ENCODE measurements at regions not wholly inside any gene's neighbourhood (a gene's known extent, or its start where the extent isn't known, plus 50 kb on each side); places are given as distances from the start of the nearest gene placed in this dataset.
"Not testable (repeated sequence)": the region's sequence is repeated elsewhere in the genome, so short reads cannot be mapped to it uniquely, and the experiment has no call there.

- intact Hi-C loops (cut with micrococcal nuclease; ENCODE audit: unreplicated experiment), result loop anchor here (5.0 to 10.0 kb wide), 3 partner anchors 236 to 814 kb away; no protein-coding TSS in a partner anchor
- TF ChIP-seq CTCF (IDR thresholded peaks at IDR 0.05; ENCODE audit: unreplicated experiment), result no peak
- no peak for DNase-seq
- CTCF ChIA-PET, result no interaction called here
- H3K36me3 Mint-ChIP-seq (ENCODE audit: insufficient read depth, unreplicated experiment), result peaks cover 11% of the 10 kb centered on the region
- no peak overlapping the region for H3K27ac Mint-ChIP-seq (ENCODE audit: unreplicated experiment)
- BruUV-seq (replicated peaks), result no TSS peak
- no peak overlapping the region for H3K4me3 Mint-ChIP-seq (ENCODE audit: low read depth, unreplicated experiment)
- peaks cover 16% of the 10 kb centered on the region for H3K4me1 Mint-ChIP-seq (ENCODE audit: low read depth, unreplicated experiment)
- no peaks in the 10 kb centered on the region for H3K9me3 Mint-ChIP-seq (ENCODE audit: low read depth, unreplicated experiment)
- H3K27me3 Mint-ChIP-seq (ENCODE audit: unreplicated experiment), result no peaks in the 10 kb centered on the region
Observed at GRCh38 chr3:110349295-110349694, 722.3 kb upstream of the NECTIN3 start.

GRCh38 chr3:110352841-110353604, 718.6 kb upstream of the NECTIN3 start:
- Mint-ChIP-seq H3K27ac (ENCODE audit: unreplicated experiment) (no peak overlapping the region), H3K9me3 (ENCODE audit: low read depth, unreplicated experiment) (peaks cover 3% of the 10 kb centered on the region), H3K36me3 (ENCODE audit: insufficient read depth, unreplicated experiment) (no peaks in the 10 kb centered on the region), H3K4me1 (ENCODE audit: low read depth, unreplicated experiment) (no peaks in the 10 kb centered on the region), H3K4me3 (ENCODE audit: low read depth, unreplicated experiment) (no peak overlapping the region), H3K27me3 (ENCODE audit: unreplicated experiment) (no peaks in the 10 kb centered on the region)
- no TSS peak for BruUV-seq (replicated peaks)
- no peak for DNase-seq
- intact Hi-C loops (cut with micrococcal nuclease; ENCODE audit: unreplicated experiment), result no loop called here
- CTCF ChIA-PET, result no interaction called here
- TF ChIP-seq CTCF (IDR thresholded peaks at IDR 0.05; ENCODE audit: unreplicated experiment), result no peak

GRCh38 chr3:110362751-110363150, 708.9 kb upstream of the NECTIN3 start:
- H3K36me3 Mint-ChIP-seq (ENCODE audit: insufficient read depth, unreplicated experiment), result no peaks in the 10 kb centered on the region
- no peaks in the 10 kb centered on the region for H3K4me1 Mint-ChIP-seq (ENCODE audit: low read depth, unreplicated experiment)
- BruUV-seq (replicated peaks), result no TSS peak
- intact Hi-C loops (cut with micrococcal nuclease; ENCODE audit: unreplicated experiment), result no loop called here
- no peak for DNase-seq
- no peak for TF ChIP-seq CTCF (IDR thresholded peaks at IDR 0.05; ENCODE audit: unreplicated experiment)
- H3K27ac Mint-ChIP-seq (ENCODE audit: unreplicated experiment), result no peak overlapping the region
- H3K27me3 Mint-ChIP-seq (ENCODE audit: unreplicated experiment), result no peaks in the 10 kb centered on the region
- no peak overlapping the region for H3K4me3 Mint-ChIP-seq (ENCODE audit: low read depth, unreplicated experiment)
- CTCF ChIA-PET, result no interaction called here
- H3K9me3 Mint-ChIP-seq (ENCODE audit: low read depth, unreplicated experiment), result peaks cover 8% of the 10 kb centered on the region

- H3K9me3 Mint-ChIP-seq (ENCODE audit: low read depth, unreplicated experiment); H3K27ac Mint-ChIP-seq (ENCODE audit: unreplicated experiment); H3K4me3 Mint-ChIP-seq (ENCODE audit: low read depth, unreplicated experiment); DNase-seq; H3K36me3 Mint-ChIP-seq (ENCODE audit: insufficient read depth, unreplicated experiment); CTCF ChIA-PET; H3K4me1 Mint-ChIP-seq (ENCODE audit: low read depth, unreplicated experiment); H3K27me3 Mint-ChIP-seq (ENCODE audit: unreplicated experiment); intact Hi-C loops (cut with micrococcal nuclease; ENCODE audit: unreplicated experiment); BruUV-seq (replicated peaks): not testable (repeated sequence)
Observed at GRCh38 chr3:110367289-110367688, 704.3 kb upstream of the NECTIN3 start.

Data from Calu3 (cell line).